AG08396 (cell line): ENCODE measurements at regions not wholly inside any gene's neighbourhood (a gene's known extent, or its start where the extent isn't known, plus 50 kb on each side); places are given as distances from the start of the nearest gene placed in this dataset.

Experiments
- DNase-seq: peaks from one replicate; pipeline ENCODE4 v3.0.0; 2012; ENCODE audit warnings: low spot score, mixed read lengths

- no peak for DNase-seq
These were observed 199.7 kb upstream of the CHRNA7 start for GRCh38 chr15:31830591-31830990.

- DNase-seq = no peak
These were observed 198.7 kb upstream of the CHRNA7 start for GRCh38 chr15:31831596-31831995.

- no peak for DNase-seq
These were observed 195.7 kb upstream of the CHRNA7 start for GRCh38 chr15:31834654-31835053.

- DNase-seq = no peak
These were observed 190.9 kb upstream of the CHRNA7 start for GRCh38 chr15:31839388-31839787.

- no peak for DNase-seq
These were observed 189.4 kb upstream of the CHRNA7 start for GRCh38 chr15:31840849-31841476.

GRCh38 chr15:31842532-31843195 is 187.7 kb upstream of the CHRNA7 start:
- DNase-seq = no peak

- no peak for DNase-seq
These were observed 186.8 kb upstream of the CHRNA7 start for GRCh38 chr15:31843426-31844055.

GRCh38 chr15:31845791-31846190 is 184.5 kb upstream of the CHRNA7 start:
- DNase-seq = no peak

GRCh38 chr15:31847961-31848360 is 182.4 kb upstream of the CHRNA7 start:
- DNase-seq = no peak

GRCh38 chr15:31848621-31849020 is 181.7 kb upstream of the CHRNA7 start:
- DNase-seq = no peak

- no peak for DNase-seq
These were observed 177.1 kb upstream of the CHRNA7 start for GRCh38 chr15:31852933-31853799.

- DNase-seq = no peak
These were observed 173.7 kb upstream of the CHRNA7 start for GRCh38 chr15:31856581-31856980.

- DNase-seq = no peak
These were observed 173.1 kb upstream of the CHRNA7 start for GRCh38 chr15:31857194-31857593.

- DNase-seq = no peak
These were observed 172.3 kb upstream of the CHRNA7 start for GRCh38 chr15:31858026-31858425.

GRCh38 chr15:31866248-31866647 is 164.1 kb upstream of the CHRNA7 start:
- no peak for DNase-seq

- peak; percentile 59 for DNase-seq
These were observed 162.5 kb upstream of the CHRNA7 start for GRCh38 chr15:31867536-31868442.

- peak; percentile 14 for DNase-seq
These were observed 160.5 kb upstream of the CHRNA7 start for GRCh38 chr15:31869686-31870307.

- peak; percentile 95 for DNase-seq
These were observed 159.8 kb upstream of the CHRNA7 start, which contains the start of gene OTUD7A for GRCh38 chr15:31870328-31871165. Gene OTUD7A, minus strand, starts transcription at chr15:31870673.

GRCh38 chr15:31871166-31871886 is 159.0 kb upstream of the CHRNA7 start:
- DNase-seq = no peak
